ENCODE measurements at regions not wholly inside any gene's neighbourhood (a gene's known extent, or its start where the extent isn't known, plus 50 kb on each side); places are given as distances from the start of the nearest gene placed in this dataset.

GRCh38 chr12:124371970-124372555 lies 77.2 kb downstream of the RFLNA start:
- TF ChIP-seq RAD21 (IDR thresholded peaks at IDR 0.05; ENCODE audit: low read length) (no peak), MAFK (IDR thresholded peaks at IDR 0.05; ENCODE audit: low read depth, low read length) (no peak), CHD1 (IDR thresholded peaks at IDR 0.05; ENCODE audit: low read depth, low read length) (no peak), POLR2A (IDR thresholded peaks at IDR 0.05; ENCODE audit: low read depth, low read length) (no peak), MXI1 (IDR thresholded peaks at IDR 0.05; ENCODE audit: borderline replicate concordance, low read depth, low read length) (no peak), NFE2L2 (IDR thresholded peaks at IDR 0.05; ENCODE audit: low read depth, low read length) (no peak), SMC3 (IDR thresholded peaks at IDR 0.05; ENCODE audit: low read depth, low read length) (no peak), MAZ (IDR thresholded peaks at IDR 0.05; ENCODE audit: borderline replicate concordance, low read depth, low read length) (no peak), RCOR1 (IDR thresholded peaks at IDR 0.05; ENCODE audit: insufficient replicate concordance, low read length) (no peak), BHLHE40 (IDR thresholded peaks at IDR 0.05; ENCODE audit: low read depth, low read length) (no peak), CEBPB (IDR thresholded peaks at IDR 0.05; ENCODE audit: low read depth, low read length) (no peak)
- BruUV-seq (replicated peaks) = no TSS peak
- POLR2A ChIA-PET (ENCODE audit: unreplicated experiment) = no interaction called here
- Histone ChIP-seq H3K79me1 (ENCODE audit: low read depth in 1 of 2, low read length in 2 of 2) (peaks cover 12 to 74% of the 10 kb centered on the region in 2 experiments), H3K9me1 (ENCODE audit: insufficient read depth, low read length) (peaks cover 7% of the 10 kb centered on the region), H3K36me3 (ENCODE audit: control insufficient read depth, insufficient read depth, low read length) (peaks cover 64% of the 10 kb centered on the region), H3K27me3 (ENCODE audit: control insufficient read depth, insufficient read depth, low read length) (no peaks in the 10 kb centered on the region), H4K20me1 (ENCODE audit: insufficient read depth, low read length) (peaks cover 61% of the 10 kb centered on the region), H3K4me3 (ENCODE audit: insufficient read depth, low read depth, low read length) (no peak overlapping the region), H3K56ac (ENCODE audit: extremely low read depth, insufficient read depth, low read length) (no peak overlapping the region), H2BK5ac (ENCODE audit: low read depth, low read length, poor library complexity, severe bottlenecking) (no peak overlapping the region), H4K91ac (ENCODE audit: insufficient read depth, low read depth, low read length) (no peak overlapping the region), H3K18ac (ENCODE audit: low read depth, low read length) (no peak overlapping the region), H2AK9ac (replicated peaks; ENCODE audit: low read depth, low read length, poor library complexity) (no peak overlapping the region), H3K9ac (ENCODE audit: low read depth, low read length) (no peak overlapping the region), H3K23ac (ENCODE audit: low read depth, low read length) (no peak overlapping the region), H4K5ac (ENCODE audit: low read depth, low read length) (no peak overlapping the region), H2AK5ac (ENCODE audit: low read depth, low read length) (no peak overlapping the region), H3K4ac (ENCODE audit: low read depth, low read length) (no peak overlapping the region), H3K27ac (ENCODE audit: insufficient read depth, low read length) (no peak overlapping the region), H3K14ac (replicated peaks; ENCODE audit: low read depth, low read length) (no peak overlapping the region), H2BK15ac (ENCODE audit: low read depth, low read length) (no peak overlapping the region), H2BK20ac (ENCODE audit: low read depth, low read length) (no peak overlapping the region), H3K4me2 (ENCODE audit: low read depth, low read length) (no peak overlapping the region), H3K4me1 (ENCODE audit: control insufficient read depth, insufficient read depth, low read length) (peaks cover 21% of the 10 kb centered on the region), H3K9me3 (ENCODE audit: control insufficient read depth, insufficient read depth, low read length) (no peaks in the 10 kb centered on the region), H4K8ac (ENCODE audit: low read depth in 2 of 2, low read length in 2 of 2) (no peak overlapping the region), H2BK120ac (ENCODE audit: low read depth, low read length) (no peak overlapping the region), H2AFZ (replicated peaks; ENCODE audit: low read length, poor library complexity) (no peak overlapping the region)
- intact Hi-C loops (cut with micrococcal nuclease) = no loop called here
- dilution Hi-C loops (cut with HindIII; ENCODE audit: low sequenced_read_pairs, unreplicated experiment) = no loop called here
- CTCF ChIA-PET = no interaction called here
- 89% methylated on average over 13 of the region's 37 CpGs; no CpG with 5 or more reads in 1 of the 2 experiments for WGBS, 2 experiments (ENCODE audit: extremely low coverage in 2 of 2, insufficient read length in 1 of 2)
- ATAC-seq (ENCODE audit: low read depth) (no peak), DNase-seq (no peak)
- in situ Hi-C loops (cut with MboI; ENCODE audit: low sequenced_read_pairs) = no loop called here

Measured in IMR-90 (cell line).